ENCODE measurements at regions not wholly inside any gene's neighbourhood (a gene's known extent, or its start where the extent isn't known, plus 50 kb on each side); places are given as distances from the start of the nearest gene placed in this dataset.

GRCh38 chr4:14308229-14308651 is 680.7 kb upstream of the BOD1L1 start:
- H3K9me2 ChIP-seq (ENCODE audit: insufficient read depth): peaks cover 15% of the 10 kb centered on the region
- H4K20me1 ChIP-seq (replicated peaks; ENCODE audit: insufficient read depth): no peaks in the 10 kb centered on the region
- no peaks in the 10 kb centered on the region for H3K9me3 Mint-ChIP-seq
- no peaks in the 10 kb centered on the region for H3K79me2 ChIP-seq (replicated peaks; ENCODE audit: insufficient read depth)
- no peaks in the 10 kb centered on the region for H3K4me1 ChIP-seq (ENCODE audit: insufficient read depth)
- no peak overlapping the region for H2AFZ ChIP-seq
- ATAC-seq: no peak
- H3K27ac Mint-ChIP-seq: no peak overlapping the region
- TF ChIP-seq JUNB (IDR thresholded peaks at IDR 0.05; ENCODE audit: unreplicated experiment): no peak
- TF ChIP-seq EZH2 (IDR thresholded peaks at IDR 0.05; ENCODE audit: low read depth, unreplicated experiment): no peak
- no peak for TF ChIP-seq CREB1 (CRISPR knock-in tag; IDR thresholded peaks at IDR 0.05; ENCODE audit: low read depth)
- no peak for TF ChIP-seq ZNF114 (CRISPR knock-in tag; IDR thresholded peaks at IDR 0.05)
- TF ChIP-seq EZH2phosphoT487 (IDR thresholded peaks at IDR 0.05; ENCODE audit: unreplicated experiment): no peak
- TF ChIP-seq NANOG (IDR thresholded peaks at IDR 0.05; ENCODE audit: borderline replicate concordance): no peak
- no peak for TF ChIP-seq POLR2AphosphoS5 (IDR thresholded peaks at IDR 0.05; ENCODE audit: low read depth)
- TF ChIP-seq, protein P1, sequence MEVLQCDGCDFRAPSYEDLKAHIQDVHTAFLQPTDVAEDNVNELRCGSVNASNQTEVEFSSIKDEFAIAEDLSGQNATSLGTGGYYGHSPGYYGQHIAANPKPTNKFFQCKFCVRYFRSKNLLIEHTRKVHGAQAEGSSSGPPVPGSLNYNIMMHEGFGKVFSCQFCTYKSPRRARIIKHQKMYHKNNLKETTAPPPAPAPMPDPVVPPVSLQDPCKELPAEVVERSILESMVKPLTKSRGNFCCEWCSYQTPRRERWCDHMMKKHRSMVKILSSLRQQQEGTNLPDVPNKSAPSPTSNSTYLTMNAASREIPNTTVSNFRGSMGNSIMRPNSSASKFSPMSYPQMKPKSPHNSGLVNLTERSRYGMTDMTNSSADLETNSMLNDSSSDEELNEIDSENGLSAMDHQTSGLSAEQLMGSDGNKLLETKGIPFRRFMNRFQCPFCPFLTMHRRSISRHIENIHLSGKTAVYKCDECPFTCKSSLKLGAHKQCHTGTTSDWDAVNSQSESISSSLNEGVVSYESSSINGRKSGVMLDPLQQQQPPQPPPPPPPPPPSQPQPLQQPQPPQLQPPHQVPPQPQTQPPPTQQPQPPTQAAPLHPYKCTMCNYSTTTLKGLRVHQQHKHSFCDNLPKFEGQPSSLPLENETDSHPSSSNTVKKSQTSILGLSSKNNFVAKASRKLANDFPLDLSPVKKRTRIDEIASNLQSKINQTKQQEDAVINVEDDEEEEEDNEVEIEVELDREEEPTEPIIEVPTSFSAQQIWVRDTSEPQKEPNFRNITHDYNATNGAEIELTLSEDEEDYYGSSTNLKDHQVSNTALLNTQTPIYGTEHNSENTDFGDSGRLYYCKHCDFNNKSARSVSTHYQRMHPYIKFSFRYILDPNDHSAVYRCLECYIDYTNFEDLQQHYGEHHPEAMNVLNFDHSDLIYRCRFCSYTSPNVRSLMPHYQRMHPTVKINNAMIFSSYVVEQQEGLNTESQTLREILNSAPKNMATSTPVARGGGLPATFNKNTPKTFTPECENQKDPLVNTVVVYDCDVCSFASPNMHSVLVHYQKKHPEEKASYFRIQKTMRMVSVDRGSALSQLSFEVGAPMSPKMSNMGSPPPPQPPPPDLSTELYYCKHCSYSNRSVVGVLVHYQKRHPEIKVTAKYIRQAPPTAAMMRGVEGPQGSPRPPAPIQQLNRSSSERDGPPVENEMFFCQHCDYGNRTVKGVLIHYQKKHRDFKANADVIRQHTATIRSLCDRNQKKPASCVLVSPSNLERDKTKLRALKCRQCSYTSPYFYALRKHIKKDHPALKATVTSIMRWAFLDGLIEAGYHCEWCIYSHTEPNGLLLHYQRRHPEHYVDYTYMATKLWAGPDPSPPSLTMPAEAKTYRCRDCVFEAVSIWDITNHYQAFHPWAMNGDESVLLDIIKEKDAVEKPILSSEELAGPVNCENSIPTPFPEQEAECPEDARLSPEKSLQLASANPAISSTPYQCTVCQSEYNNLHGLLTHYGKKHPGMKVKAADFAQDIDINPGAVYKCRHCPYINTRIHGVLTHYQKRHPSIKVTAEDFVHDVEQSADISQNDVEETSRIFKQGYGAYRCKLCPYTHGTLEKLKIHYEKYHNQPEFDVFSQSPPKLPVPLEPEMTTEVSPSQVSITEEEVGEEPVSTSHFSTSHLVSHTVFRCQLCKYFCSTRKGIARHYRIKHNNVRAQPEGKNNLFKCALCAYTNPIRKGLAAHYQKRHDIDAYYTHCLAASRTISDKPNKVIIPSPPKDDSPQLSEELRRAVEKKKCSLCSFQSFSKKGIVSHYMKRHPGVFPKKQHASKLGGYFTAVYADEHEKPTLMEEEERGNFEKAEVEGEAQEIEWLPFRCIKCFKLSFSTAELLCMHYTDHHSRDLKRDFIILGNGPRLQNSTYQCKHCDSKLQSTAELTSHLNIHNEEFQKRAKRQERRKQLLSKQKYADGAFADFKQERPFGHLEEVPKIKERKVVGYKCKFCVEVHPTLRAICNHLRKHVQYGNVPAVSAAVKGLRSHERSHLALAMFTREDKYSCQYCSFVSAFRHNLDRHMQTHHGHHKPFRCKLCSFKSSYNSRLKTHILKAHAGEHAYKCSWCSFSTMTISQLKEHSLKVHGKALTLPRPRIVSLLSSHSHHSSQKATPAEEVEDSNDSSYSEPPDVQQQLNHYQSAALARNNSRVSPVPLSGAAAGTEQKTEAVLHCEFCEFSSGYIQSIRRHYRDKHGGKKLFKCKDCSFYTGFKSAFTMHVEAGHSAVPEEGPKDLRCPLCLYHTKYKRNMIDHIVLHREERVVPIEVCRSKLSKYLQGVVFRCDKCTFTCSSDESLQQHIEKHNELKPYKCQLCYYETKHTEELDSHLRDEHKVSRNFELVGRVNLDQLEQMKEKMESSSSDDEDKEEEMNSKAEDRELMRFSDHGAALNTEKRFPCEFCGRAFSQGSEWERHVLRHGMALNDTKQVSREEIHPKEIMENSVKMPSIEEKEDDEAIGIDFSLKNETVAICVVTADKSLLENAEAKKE (CRISPR knock-in tag; IDR thresholded peaks at IDR 0.05): no peak
- no peak for TF ChIP-seq CTCF (conservative IDR thresholded peaks at IDR 0.05; ENCODE audit: low read depth in 2 of 2)
- no peak for TF ChIP-seq ZNF331 (CRISPR knock-in tag; IDR thresholded peaks at IDR 0.05; ENCODE audit: low read depth)
- no peak for DNase-seq (ENCODE audit: low spot score)
- no peak overlapping the region for H3K4me3 Mint-ChIP-seq
- H3K27me3 ChIP-seq (ENCODE audit: insufficient read depth): no peaks in the 10 kb centered on the region
- no peaks in the 10 kb centered on the region for H3K36me3 ChIP-seq (ENCODE audit: insufficient read depth)
- H3K4me1 Mint-ChIP-seq: peaks cover 8% of the 10 kb centered on the region
- H3K4me2 ChIP-seq: no peak overlapping the region
- H3F3A ChIP-seq (replicated peaks; ENCODE audit: low read depth): no peaks in the 10 kb centered on the region
- peaks cover 2% of the 10 kb centered on the region for H3K27me3 Mint-ChIP-seq (ENCODE audit: insufficient read depth, low read depth, poor library complexity)
- H3K4me3 ChIP-seq: no peak overlapping the region
- H3K27ac ChIP-seq (ENCODE audit: low read depth): no peak overlapping the region
- no peaks in the 10 kb centered on the region for H3K36me3 Mint-ChIP-seq (ENCODE audit: low read depth)

Data from GM23338 (cell line).